Ascending aorta (tissue), 2 donors: ENCODE measurements at regions not wholly inside any gene's neighbourhood (a gene's known extent, or its start where the extent isn't known, plus 50 kb on each side); places are given as distances from the start of the nearest gene placed in this dataset.

Experiments
- DNase-seq, 2 donors: peaks; one replicate each; pipeline ENCODE4 v3.0.0-alpha.2; 2019; ENCODE audit warnings: low spot score in 2 of 2
- H3K27ac ChIP-seq, 2 donors: fragments of 200-600 bp; sonication (generic); one replicate each; pipeline ENCODE4 v1.5.1; 2016 to 2017; ENCODE audit warnings: mild to moderate bottlenecking in 1 of 2
- H3K27me3 ChIP-seq: fragments of 200-600 bp; sonication (generic); one replicate; pipeline ENCODE4 v1.5.1; 2017
- H3K36me3 ChIP-seq, 2 donors: fragments of 200-600 bp; sonication (generic); one replicate each; pipeline ENCODE4 v1.5.1; 2016
- H3K4me1 ChIP-seq, 2 donors: fragments of 200-600 bp; sonication (generic); one replicate each; pipeline ENCODE4 v1.5.1; 2016 to 2017; ENCODE audit warnings: mild to moderate bottlenecking in 1 of 2
- H3K4me3 ChIP-seq, 2 donors: fragments of 200-600 bp; sonication (generic); one replicate each; pipeline ENCODE4 v1.5.1; 2016 to 2017; ENCODE audit warnings: mild to moderate bottlenecking in 1 of 2
- H3K9me3 ChIP-seq, 2 donors: fragments of 200-600 bp; sonication (generic); one replicate each; pipeline ENCODE4 v1.5.1; 2016
- CTCF ChIP-seq, 3 experiments: fragments of 200-600 bp in 2 of 3; fragments of 450-650 bp in 1 of 3; sonication (generic) in 2 of 3; IDR thresholded peaks; one replicate each; pipeline ENCODE4 v1.5.1; 2016 to 2019; ENCODE audit warnings: antibody characterized with exemption in 3 of 3, mild to moderate bottlenecking in 1 of 3, moderate library complexity in 1 of 3
- intact Hi-C: fragments of 100-400 bp; cut with DNase I; formaldehyde crosslinking; loops from one replicate; pipeline ENCODE4 v1.15.1; 2023

GRCh38 chr13:69306766-69307165, 800.9 kb upstream of the ATXN8OS start:
- intact Hi-C loops: no loop called here
- no peaks in the 10 kb centered on the region for H3K4me1 ChIP-seq
- no peak for DNase-seq
- TF ChIP-seq CTCF (IDR thresholded peaks at IDR 0.05): no peak
- H3K4me3 ChIP-seq: no peak overlapping the region
- no peaks in the 10 kb centered on the region for H3K9me3 ChIP-seq
- no peaks in the 10 kb centered on the region for H3K27me3 ChIP-seq
- H3K36me3 ChIP-seq: no peaks in the 10 kb centered on the region
- H3K27ac ChIP-seq: no peak overlapping the region

DNA sequence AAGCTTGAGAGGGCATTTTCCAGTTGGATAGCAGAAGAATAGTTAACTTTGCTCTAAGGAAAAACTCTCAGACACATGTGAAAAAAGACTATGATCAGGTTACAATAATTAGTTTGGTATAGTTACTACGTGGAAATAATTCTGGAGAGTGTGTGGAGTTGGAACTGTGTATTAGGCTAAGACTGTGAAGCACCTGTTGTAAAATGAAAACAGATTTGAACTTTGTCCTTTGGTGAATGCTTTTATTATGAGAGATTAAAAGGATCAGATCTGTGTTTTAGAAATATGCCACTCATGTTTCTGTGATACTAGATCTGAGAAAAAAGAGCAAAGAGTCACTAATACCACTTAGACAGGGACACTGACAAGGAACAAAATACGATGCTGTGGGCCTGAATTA, 807.5 kb upstream of the ATXN8OS start:
- DNase-seq: no peak
- no peaks in the 10 kb centered on the region for H3K27me3 ChIP-seq
- no peak overlapping the region for H3K27ac ChIP-seq
- H3K4me3 ChIP-seq: no peak overlapping the region
- intact Hi-C loops: no loop called here
- no peak for TF ChIP-seq CTCF (IDR thresholded peaks at IDR 0.05)
- H3K36me3 ChIP-seq: no peaks in the 10 kb centered on the region
- H3K9me3 ChIP-seq: no peaks in the 10 kb centered on the region
- no peaks in the 10 kb centered on the region for H3K4me1 ChIP-seq

GRCh38 chr13:69296130-69296529, 811.5 kb upstream of the ATXN8OS start:
- no peak overlapping the region for H3K27ac ChIP-seq
- no peak for TF ChIP-seq CTCF (IDR thresholded peaks at IDR 0.05)
- no peaks in the 10 kb centered on the region for H3K36me3 ChIP-seq
- no peaks in the 10 kb centered on the region for H3K4me1 ChIP-seq
- H3K9me3 ChIP-seq: no peaks in the 10 kb centered on the region
- intact Hi-C loops: no loop called here
- H3K27me3 ChIP-seq: no peaks in the 10 kb centered on the region
- no peak overlapping the region for H3K4me3 ChIP-seq
- DNase-seq: no peak

- Histone ChIP-seq H3K27ac (no peak overlapping the region), H3K27me3 (no peaks in the 10 kb centered on the region), H3K36me3 (no peaks in the 10 kb centered on the region), H3K4me1 (no peaks in the 10 kb centered on the region), H3K9me3 (no peaks in the 10 kb centered on the region), H3K4me3 (no peak overlapping the region)
- DNase-seq: no peak
- intact Hi-C loops: no loop called here
- TF ChIP-seq CTCF (IDR thresholded peaks at IDR 0.05): no peak
Measured at GRCh38 chr13:69292789-69293425, 814.7 kb upstream of the ATXN8OS start.

DNA sequence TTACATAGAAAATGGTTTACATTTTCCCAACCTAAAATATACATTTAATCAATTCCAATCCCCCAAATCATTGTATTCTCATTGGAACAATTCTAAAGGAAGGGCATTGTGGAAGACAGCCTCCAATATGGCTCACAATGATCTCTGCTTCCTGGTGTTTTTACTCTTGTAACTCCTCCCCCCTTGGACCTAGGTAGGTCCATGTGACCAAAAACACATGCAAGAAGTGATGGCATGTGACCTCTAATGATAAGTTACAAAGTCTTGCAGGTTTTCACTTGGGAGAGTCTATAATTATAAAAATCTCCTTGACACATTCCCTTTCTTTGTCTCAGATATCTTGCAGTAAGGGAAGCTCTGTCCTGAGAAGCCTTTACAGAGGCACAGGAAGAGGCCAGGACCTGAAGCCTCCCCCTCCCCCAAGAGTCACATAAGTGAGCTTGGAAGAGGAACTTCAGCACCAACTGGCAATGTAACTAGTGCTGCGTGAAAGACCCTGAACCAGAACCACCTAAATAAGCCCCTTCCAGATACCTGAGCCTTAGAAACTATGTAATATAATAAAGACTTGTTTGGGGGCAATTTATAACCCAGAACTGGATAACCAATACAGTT, 816.2 kb upstream of the ATXN8OS start:
- DNase-seq: no peak
- intact Hi-C loops: no loop called here
- H3K36me3 ChIP-seq: no peaks in the 10 kb centered on the region
- H3K9me3 ChIP-seq: no peaks in the 10 kb centered on the region
- H3K4me3 ChIP-seq: no peak overlapping the region
- no peak overlapping the region for H3K27ac ChIP-seq
- no peaks in the 10 kb centered on the region for H3K27me3 ChIP-seq
- H3K4me1 ChIP-seq: no peaks in the 10 kb centered on the region
- TF ChIP-seq CTCF (IDR thresholded peaks at IDR 0.05): no peak
